HFF-Myc (cell line): ENCODE measurements at regions not wholly inside any gene's neighbourhood (a gene's known extent, or its start where the extent isn't known, plus 50 kb on each side); places are given as distances from the start of the nearest gene placed in this dataset.

Experiments used
- DNase-seq: peaks from one replicate; pipeline ENCODE4 v3.0.0-alpha.2; 2011; ENCODE audit warnings: low read depth; ENCODE audit errors: extremely low read depth
- H3K4me3 ChIP-seq: replicated peaks from 2 replicates; pipeline ENCODE4 v1.5.1; 2011; ENCODE audit warnings: low read depth, mild to moderate bottlenecking, control low read depth, low read length
- TF ChIP-seq, protein P1 (sequence below): IDR thresholded peaks from 2 replicates; pipeline ENCODE4 v1.5.1; 2012; ENCODE audit warnings: mild to moderate bottlenecking, low read depth, low read length, control low read depth; ENCODE audit errors: missing control alignments

DNA sequence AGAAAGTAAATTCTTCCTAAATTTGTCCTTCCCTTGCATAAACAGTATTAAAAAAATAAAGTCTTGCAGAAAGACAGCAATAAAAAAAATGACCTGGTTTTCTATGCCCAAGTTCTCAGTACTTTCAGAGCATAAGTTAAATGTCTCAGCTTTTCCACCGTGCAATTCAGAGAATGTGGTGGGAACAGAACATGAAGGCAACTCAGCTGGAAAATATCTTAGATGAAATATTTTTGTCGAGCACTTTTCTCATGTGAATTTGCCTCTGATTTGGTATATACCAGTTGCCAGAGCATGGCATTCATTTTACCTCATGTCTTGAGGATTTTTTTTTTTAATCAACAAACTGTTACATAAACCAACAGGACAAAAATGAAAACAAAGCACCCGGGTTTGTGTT lies 176.1 kb downstream of the CETN3 start:
- DNase-seq = no peak
- TF ChIP-seq, protein P1, sequence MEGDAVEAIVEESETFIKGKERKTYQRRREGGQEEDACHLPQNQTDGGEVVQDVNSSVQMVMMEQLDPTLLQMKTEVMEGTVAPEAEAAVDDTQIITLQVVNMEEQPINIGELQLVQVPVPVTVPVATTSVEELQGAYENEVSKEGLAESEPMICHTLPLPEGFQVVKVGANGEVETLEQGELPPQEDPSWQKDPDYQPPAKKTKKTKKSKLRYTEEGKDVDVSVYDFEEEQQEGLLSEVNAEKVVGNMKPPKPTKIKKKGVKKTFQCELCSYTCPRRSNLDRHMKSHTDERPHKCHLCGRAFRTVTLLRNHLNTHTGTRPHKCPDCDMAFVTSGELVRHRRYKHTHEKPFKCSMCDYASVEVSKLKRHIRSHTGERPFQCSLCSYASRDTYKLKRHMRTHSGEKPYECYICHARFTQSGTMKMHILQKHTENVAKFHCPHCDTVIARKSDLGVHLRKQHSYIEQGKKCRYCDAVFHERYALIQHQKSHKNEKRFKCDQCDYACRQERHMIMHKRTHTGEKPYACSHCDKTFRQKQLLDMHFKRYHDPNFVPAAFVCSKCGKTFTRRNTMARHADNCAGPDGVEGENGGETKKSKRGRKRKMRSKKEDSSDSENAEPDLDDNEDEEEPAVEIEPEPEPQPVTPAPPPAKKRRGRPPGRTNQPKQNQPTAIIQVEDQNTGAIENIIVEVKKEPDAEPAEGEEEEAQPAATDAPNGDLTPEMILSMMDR = no peak
- no peak overlapping the region for H3K4me3 ChIP-seq

DNA sequence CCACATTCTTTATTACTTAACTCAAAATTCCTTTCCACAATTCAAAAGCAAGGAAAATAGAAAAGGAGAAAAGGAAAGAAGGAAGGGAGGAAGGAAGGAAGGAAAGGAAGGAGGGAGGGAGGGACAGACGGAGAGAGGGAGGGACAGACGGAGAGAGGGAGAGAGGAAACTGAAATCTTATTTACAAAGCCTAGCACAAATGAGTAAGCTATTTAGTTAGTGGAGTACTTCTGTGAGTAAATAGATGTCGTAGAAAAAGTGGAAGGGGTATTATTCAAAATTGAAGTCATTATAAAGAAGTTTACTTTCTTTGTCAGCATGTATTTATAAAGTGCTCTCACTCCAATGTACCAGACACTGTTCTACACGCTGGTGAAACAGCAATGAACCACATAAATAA lies 177.9 kb downstream of the CETN3 start:
- TF ChIP-seq, protein P1 = no peak
- no peak overlapping the region for H3K4me3 ChIP-seq
- DNase-seq = no peak

DNA sequence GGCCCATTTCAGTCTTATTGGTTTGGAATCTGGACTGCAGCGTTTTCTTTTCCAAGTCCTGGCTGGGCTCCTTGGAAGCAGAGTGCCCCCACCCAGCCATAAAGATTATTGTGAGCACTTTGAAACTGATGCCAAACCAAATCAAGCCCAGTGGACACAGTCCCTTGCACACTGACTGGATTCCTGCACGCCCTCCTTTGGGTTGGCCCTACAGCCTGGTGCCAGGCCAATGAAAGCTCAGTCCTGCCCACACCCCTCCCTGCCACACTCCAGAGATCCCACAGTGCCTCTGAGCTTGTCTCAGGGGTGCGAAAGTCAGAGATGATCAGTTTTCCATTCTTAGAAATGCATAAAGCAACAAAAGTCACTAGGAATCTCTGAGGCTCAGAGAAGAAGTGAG lies 181.9 kb downstream of the CETN3 start:
- no peak overlapping the region for H3K4me3 ChIP-seq
- DNase-seq = no peak
- TF ChIP-seq, protein P1 = no peak

DNA sequence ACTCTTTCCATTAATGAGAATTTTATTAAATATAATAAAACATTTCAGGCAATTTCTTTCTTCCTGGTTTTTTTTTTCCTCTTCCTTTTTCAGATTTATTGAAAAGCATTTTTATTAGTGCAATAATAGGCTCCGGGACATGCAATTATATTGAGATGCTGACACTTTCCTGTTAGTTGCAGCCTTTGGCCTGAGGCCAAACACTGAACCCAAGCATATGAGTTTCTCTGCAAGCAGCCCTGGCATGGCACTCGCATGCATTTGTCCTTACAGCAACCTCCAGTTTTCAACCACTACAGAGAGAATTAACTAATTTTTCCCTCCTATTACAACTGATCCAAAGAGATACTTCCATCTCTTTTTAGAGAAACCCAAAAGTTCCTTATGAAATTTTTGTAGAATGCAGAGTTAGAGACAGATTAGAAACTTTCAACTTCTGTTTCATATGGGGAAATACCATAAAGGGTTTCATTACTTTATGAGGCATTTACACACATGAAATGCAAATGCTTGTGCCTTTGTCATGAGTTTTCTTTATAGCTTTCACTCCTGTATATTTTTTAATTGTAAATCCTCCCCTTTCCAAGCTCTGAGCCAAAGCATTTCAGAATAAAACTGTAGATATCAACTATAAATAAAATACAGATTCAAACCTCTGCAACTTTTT lies 183.0 kb downstream of the CETN3 start:
- no peak for DNase-seq
- TF ChIP-seq, protein P1 = no peak
- no peak overlapping the region for H3K4me3 ChIP-seq

DNA sequence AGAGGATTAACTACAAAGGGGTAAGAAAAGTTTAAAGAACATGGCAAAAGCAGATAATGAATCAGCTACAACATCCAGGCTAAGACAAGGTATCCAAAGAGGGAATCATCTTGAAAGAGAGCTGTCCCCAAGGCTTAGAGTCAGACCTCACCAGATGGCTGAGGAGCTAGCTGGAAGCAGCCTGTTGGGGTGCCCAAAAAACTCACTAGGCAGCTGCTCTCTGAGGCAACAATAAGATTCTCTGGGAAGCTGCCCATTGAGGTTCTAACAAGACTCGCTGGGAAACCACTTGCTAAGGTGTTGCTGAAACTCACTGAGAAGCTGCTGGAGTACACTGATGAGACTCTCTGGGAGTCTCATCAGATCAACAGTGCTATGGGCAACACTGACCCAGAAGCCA lies 185.2 kb downstream of the CETN3 start:
- DNase-seq = no peak
- TF ChIP-seq, protein P1 = no peak
- no peak overlapping the region for H3K4me3 ChIP-seq

DNA sequence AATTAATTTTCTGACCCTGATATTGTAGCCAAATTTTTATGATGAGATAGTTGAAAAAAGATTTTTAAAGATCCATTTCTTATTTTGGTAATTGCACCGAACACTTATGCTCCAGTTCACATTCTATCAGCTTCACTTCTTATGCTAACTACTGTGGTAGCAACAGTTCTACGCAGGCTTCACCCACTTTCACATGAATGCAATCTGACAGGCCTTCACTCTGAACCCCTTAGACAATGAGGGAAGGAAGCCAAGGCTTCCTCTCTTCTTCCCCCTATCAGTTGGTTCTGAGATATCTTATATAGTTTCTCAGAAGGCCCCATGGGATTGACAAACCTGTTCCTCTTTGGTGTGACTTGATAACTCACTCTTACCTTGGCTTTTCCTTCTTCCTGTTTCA lies 185.8 kb downstream of the CETN3 start:
- TF ChIP-seq, protein P1 = no peak
- DNase-seq = no peak
- H3K4me3 ChIP-seq = no peak overlapping the region

DNA sequence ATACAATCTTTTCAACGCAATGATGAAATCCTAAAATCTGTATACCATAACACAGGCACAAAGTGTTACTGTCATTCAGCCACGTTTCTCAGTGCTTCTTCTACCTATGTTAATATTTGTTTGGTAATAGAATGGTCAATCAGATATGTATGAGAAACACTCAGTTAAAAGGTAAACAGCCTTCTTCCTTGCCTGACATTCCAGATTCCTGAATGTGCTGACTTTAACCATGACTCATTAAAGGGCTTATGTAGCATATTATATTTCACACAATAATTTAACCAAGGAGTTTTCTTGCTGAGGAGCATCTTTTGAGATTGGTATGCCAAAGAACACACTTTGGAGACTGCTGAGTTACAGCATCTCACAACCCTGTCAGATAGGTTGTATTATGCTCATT lies 187.6 kb downstream of the CETN3 start:
- TF ChIP-seq, protein P1 = no peak
- no peak overlapping the region for H3K4me3 ChIP-seq
- DNase-seq = no peak
